Smooth muscle cell (in vitro differentiated cells): ENCODE measurements at regions not wholly inside any gene's neighbourhood (a gene's known extent, or its start where the extent isn't known, plus 50 kb on each side); places are given as distances from the start of the nearest gene placed in this dataset.

Experiments
- DNase-seq: peaks from one replicate; lab custom pipeline; 2025; ENCODE audit not compliant: unreplicated experiment; lab: John Stamatoyannopoulos, UW
- H2AFZ ChIP-seq: fragments of 200-600 bp; sonication (generic); 2 replicates; pipeline ENCODE4 v1.6.0; 2016; ENCODE audit warnings: antibody characterized with exemption, low read depth, mild to moderate bottlenecking
- H3F3A ChIP-seq: fragments of 200-600 bp; sonication (generic); 2 replicates; pipeline ENCODE4 v1.6.0; 2017; ENCODE audit warnings: antibody characterized with exemption, low read depth
- H3K27ac ChIP-seq: fragments of 200-600 bp; sonication (generic); 2 replicates; pipeline ENCODE4 v1.5.1; 2016; ENCODE audit warnings: low read depth, mild to moderate bottlenecking
- H3K27me3 ChIP-seq: fragments of 200-600 bp; sonication (generic); 2 replicates; pipeline ENCODE4 v1.6.1; 2016; ENCODE audit warnings: low read depth, mild to moderate bottlenecking
- H3K36me3 ChIP-seq: fragments of 200-600 bp; sonication (generic); 2 replicates; pipeline ENCODE4 v1.5.1; 2016; ENCODE audit warnings: low read depth
- H3K4me1 ChIP-seq: fragments of 200-600 bp; sonication (generic); 2 replicates; pipeline ENCODE4 v1.5.1; 2016; ENCODE audit warnings: low read depth
- H3K4me2 ChIP-seq: fragments of 200-600 bp; sonication (generic); 2 replicates; pipeline ENCODE4 v1.6.0; 2016; ENCODE audit warnings: mild to moderate bottlenecking
- H3K4me3 ChIP-seq: fragments of 200-600 bp; sonication (generic); 2 replicates; pipeline ENCODE4 v1.5.1; 2016; ENCODE audit warnings: mild to moderate bottlenecking
- H3K79me2 ChIP-seq: fragments of 200-600 bp; sonication (generic); 2 replicates; pipeline ENCODE4 v1.6.0; 2016; ENCODE audit warnings: low read depth, mild to moderate bottlenecking
- H3K9ac ChIP-seq: fragments of 200-600 bp; sonication (generic); 2 replicates; pipeline ENCODE4 v1.6.0; 2016; ENCODE audit warnings: low read depth
- H3K9me3 ChIP-seq: fragments of 200-600 bp; sonication (generic); replicated peaks from 2 replicates; pipeline ENCODE4 v1.5.1; 2016; ENCODE audit warnings: low read depth
- H4K20me1 ChIP-seq: fragments of 200-600 bp; sonication (generic); 2 replicates; pipeline ENCODE4 v1.6.0; 2016; ENCODE audit warnings: low read depth
- WGBS: methylation state at CpG from one replicate; pipeline ENCODE4 v1.1.7; 2016; ENCODE audit warnings: low lambda C conversion rate; 5-methylcytosine and 5-hydroxymethylcytosine counted together
- TF ChIP-seq, protein P1 (sequence below): fragments of 200-600 bp; sonication (generic); IDR thresholded peaks from 2 replicates; pipeline ENCODE4 v1.5.1; 2017; ENCODE audit warnings: borderline replicate concordance, mild to moderate bottlenecking, antibody characterized with exemption; ENCODE audit not compliant: insufficient read depth, poor library complexity, severe bottlenecking

DNA sequence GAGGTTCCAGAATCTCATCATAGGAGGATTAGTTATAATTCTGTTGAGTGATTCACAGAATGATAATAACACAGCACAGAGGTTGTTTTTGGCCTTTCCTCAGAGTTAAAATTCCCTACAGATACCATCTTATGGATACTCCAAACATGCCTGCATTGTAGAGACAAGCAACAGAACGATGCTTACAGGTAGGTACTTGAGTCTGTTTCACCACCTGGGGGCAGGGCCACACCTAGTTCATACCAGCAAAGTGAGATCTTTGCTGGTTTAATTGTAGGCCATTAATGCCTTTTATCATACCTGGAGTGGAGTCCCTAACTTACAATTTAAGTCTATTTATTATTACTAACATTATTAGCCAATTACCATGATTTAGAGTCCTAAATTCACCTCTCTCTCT is 416.5 kb upstream of the TLE4 start:
- Histone ChIP-seq H3K4me2 (no peak overlapping the region), H3K27ac (no peak overlapping the region), H3K36me3 (no peaks in the 10 kb centered on the region), H3K9me3 (no peaks in the 10 kb centered on the region), H3K4me3 (no peak overlapping the region), H2AFZ (peak overlapping the region; percentile 2), H3K9ac (no peak overlapping the region), H3F3A (no peaks in the 10 kb centered on the region), H3K79me2 (no peaks in the 10 kb centered on the region), H3K27me3 (no peaks in the 10 kb centered on the region), H3K4me1 (no peaks in the 10 kb centered on the region), H4K20me1 (no peaks in the 10 kb centered on the region)
- DNase-seq = no peak
- TF ChIP-seq, protein P1, sequence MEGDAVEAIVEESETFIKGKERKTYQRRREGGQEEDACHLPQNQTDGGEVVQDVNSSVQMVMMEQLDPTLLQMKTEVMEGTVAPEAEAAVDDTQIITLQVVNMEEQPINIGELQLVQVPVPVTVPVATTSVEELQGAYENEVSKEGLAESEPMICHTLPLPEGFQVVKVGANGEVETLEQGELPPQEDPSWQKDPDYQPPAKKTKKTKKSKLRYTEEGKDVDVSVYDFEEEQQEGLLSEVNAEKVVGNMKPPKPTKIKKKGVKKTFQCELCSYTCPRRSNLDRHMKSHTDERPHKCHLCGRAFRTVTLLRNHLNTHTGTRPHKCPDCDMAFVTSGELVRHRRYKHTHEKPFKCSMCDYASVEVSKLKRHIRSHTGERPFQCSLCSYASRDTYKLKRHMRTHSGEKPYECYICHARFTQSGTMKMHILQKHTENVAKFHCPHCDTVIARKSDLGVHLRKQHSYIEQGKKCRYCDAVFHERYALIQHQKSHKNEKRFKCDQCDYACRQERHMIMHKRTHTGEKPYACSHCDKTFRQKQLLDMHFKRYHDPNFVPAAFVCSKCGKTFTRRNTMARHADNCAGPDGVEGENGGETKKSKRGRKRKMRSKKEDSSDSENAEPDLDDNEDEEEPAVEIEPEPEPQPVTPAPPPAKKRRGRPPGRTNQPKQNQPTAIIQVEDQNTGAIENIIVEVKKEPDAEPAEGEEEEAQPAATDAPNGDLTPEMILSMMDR = no peak
- WGBS = 48% methylated on average over 1 of the region's 1 CpG

DNA sequence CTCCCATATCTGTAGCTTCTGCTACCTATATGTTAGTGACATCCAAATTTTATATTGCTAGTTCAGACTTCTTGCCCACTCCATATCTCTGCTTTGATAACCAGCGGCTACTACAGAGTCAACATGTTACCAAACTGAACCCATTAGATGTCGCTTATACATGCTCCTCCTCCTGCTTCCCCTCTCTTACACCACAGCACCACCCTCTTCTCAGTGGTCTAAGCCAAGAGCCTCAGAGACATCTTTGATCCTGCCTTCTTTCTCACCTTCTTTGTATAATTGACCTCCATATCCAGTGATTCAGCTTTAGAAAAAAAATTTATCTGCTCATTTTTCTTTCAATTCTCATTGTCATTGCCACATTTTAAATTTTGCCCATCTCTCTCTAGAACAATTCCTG is 408.2 kb upstream of the TLE4 start:
- peaks cover 8% of the 10 kb centered on the region for H3K27me3 ChIP-seq
- no peaks in the 10 kb centered on the region for H4K20me1 ChIP-seq
- H3K4me3 ChIP-seq = no peak overlapping the region
- H3K4me1 ChIP-seq = no peaks in the 10 kb centered on the region
- no peak overlapping the region for H2AFZ ChIP-seq
- H3K27ac ChIP-seq = no peak overlapping the region
- WGBS = 94% methylated on average over 2 of the region's 2 CpGs
- no peak for DNase-seq
- H3K36me3 ChIP-seq = no peaks in the 10 kb centered on the region
- H3K79me2 ChIP-seq = no peaks in the 10 kb centered on the region
- no peak overlapping the region for H3K9ac ChIP-seq
- H3K4me2 ChIP-seq = no peak overlapping the region
- H3K9me3 ChIP-seq = no peaks in the 10 kb centered on the region
- H3F3A ChIP-seq = no peaks in the 10 kb centered on the region
- TF ChIP-seq, protein P1 = no peak

DNA sequence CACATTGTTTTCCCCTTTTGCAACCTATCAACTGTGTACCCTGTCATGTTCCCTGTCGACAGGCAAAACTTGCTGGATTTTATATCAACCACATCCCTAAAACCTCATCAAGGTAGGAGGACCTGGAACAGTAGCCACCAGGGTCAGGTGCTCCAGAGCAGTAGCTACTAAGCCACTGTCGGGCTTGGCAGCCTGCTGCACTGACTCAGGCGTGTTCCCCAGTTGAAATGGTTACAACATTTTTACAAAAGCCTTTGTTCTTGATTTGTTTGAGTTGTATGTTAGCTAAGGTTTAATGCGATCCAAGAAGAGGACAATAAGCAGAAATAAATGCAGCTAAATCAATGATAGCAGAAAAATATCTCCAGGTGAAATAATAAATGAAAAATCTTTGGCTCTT is 407.4 kb upstream of the TLE4 start:
- no peak for DNase-seq
- Histone ChIP-seq H3K36me3 (no peaks in the 10 kb centered on the region), H3K4me3 (no peak overlapping the region), H3K4me1 (no peaks in the 10 kb centered on the region), H3F3A (no peaks in the 10 kb centered on the region), H2AFZ (no peak overlapping the region), H3K9me3 (no peaks in the 10 kb centered on the region), H3K79me2 (no peaks in the 10 kb centered on the region), H3K27me3 (peaks cover 8% of the 10 kb centered on the region), H4K20me1 (no peaks in the 10 kb centered on the region), H3K4me2 (no peak overlapping the region), H3K9ac (no peak overlapping the region), H3K27ac (peak overlapping the region; percentile 46)
- 79% methylated on average over 4 of the region's 4 CpGs for WGBS
- TF ChIP-seq, protein P1 = no peak

DNA sequence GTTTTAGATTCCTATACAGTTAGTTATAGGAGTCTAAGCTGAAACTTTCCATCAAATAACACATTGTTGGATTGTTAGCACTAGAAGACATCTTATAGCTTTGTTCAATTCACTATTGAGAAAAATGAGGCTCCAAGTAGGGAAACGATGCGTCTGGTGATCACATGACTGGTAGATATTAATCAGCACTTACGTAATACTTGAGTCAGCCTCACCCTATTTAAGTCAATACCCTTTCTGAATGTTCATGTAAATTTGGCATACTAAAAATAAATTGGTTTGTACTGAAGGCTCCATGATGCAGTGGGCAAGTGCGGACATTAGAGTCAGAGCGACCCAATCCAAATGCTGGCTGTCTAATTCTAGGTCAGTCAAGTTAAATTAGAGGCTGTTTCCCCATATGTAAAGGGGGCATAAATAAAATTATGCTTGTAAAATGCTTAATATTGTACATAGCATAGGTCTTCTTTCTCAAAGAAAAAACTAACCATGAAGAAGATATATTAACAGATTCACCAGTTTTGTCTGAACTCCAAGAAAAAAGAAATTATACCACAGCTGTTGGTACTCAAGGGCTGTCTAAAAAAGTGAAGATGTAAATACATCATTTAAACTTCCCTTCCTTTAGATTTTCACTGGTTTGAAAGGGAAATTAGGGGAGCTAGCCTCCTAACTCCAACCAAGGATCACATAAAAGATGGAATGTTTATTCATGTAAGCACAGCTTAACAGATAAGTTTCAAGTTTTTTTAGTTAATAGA is 406.6 kb upstream of the TLE4 start:
- no peak overlapping the region for H2AFZ ChIP-seq
- no peaks in the 10 kb centered on the region for H3K36me3 ChIP-seq
- no peak overlapping the region for H3K4me3 ChIP-seq
- H3K9ac ChIP-seq = no peak overlapping the region
- H3K4me1 ChIP-seq = no peaks in the 10 kb centered on the region
- no peaks in the 10 kb centered on the region for H3F3A ChIP-seq
- peak overlapping the region; percentile 24 for H3K4me2 ChIP-seq
- no peaks in the 10 kb centered on the region for H3K9me3 ChIP-seq
- H4K20me1 ChIP-seq = no peaks in the 10 kb centered on the region
- DNase-seq = no peak
- TF ChIP-seq, protein P1 = no peak
- peak overlapping the region; percentile 46 for H3K27ac ChIP-seq
- peaks cover 8% of the 10 kb centered on the region for H3K27me3 ChIP-seq
- no peaks in the 10 kb centered on the region for H3K79me2 ChIP-seq
- 74% methylated on average over 5 of the region's 5 CpGs for WGBS
